ENCODE measurements at regions not wholly inside any gene's neighbourhood (a gene's known extent, or its start where the extent isn't known, plus 50 kb on each side); places are given as distances from the start of the nearest gene placed in this dataset.
"Not testable (repeated sequence)": the region's sequence is repeated elsewhere in the genome, so short reads cannot be mapped to it uniquely, and the experiment has no call there.

GRCh38 chrX:15013461-15013860 lies 140.2 kb downstream of the MOSPD2 start:
- DNase-seq: no peak
- ATAC-seq: no peak
- intact Hi-C loops (cut with DNase I, micrococcal nuclease): no loop called here

DNA sequence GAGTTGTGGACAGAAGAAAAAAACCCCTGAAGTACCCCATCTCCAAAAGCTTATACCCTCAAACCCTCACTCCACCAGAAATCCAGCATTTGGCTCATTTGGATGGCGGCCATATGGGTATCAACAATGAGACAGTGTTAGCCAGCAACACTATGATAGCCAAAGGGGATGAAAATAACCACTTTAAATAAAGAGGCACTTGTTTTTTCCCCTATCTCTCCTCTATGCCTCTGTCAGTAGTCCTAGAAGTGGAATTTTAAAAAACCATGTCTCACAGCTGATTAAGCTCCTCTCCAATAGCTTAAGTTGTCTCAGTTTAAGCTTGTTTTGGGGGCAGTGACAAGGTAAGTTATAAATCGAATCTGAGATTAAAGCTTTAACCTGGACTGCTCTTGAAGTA lies 124.0 kb downstream of the MOSPD2 start:
- no peak for DNase-seq
- intact Hi-C loops (cut with DNase I, micrococcal nuclease): no loop called here
- no peak for ATAC-seq

GRCh38 chrX:14984425-14984824 lies 111.2 kb downstream of the MOSPD2 start:
- intact Hi-C loops (cut with DNase I, micrococcal nuclease); ATAC-seq; DNase-seq: not testable (repeated sequence)
